Activated CD4-positive, alpha-beta T cell treated with anti-CD3 and anti-CD28 coated beads, Interleukin-2, Interleukin-4, amounts not matched to agents 100 ng/mL and 50 ng/mL, durations not matched to agents 16 hours and 8 hours (primary cell): ENCODE measurements at regions not wholly inside any gene's neighbourhood (a gene's known extent, or its start where the extent isn't known, plus 50 kb on each side); places are given as distances from the start of the nearest gene placed in this dataset.

Source experiments
- DNase-seq: peaks from one replicate; pipeline ENCODE4 v3.0.0-alpha.2; 2020; ENCODE audit warnings: low spot score

- no peak for DNase-seq
These were observed 102.9 kb downstream of the CTTN start for GRCh38 chr11:70501051-70501901.

- no peak for DNase-seq
These were observed 103.7 kb downstream of the CTTN start for GRCh38 chr11:70501933-70502540.

- no peak for DNase-seq
These were observed 104.5 kb downstream of the CTTN start for GRCh38 chr11:70502677-70503467.

GRCh38 chr11:70503468-70504221 is 105.3 kb downstream of the CTTN start:
- DNase-seq = no peak

- DNase-seq = no peak
These were observed 106.1 kb downstream of the CTTN start for GRCh38 chr11:70504246-70505020.

GRCh38 chr11:70505331-70505731 is 107.0 kb downstream of the CTTN start:
- DNase-seq = no peak

GRCh38 chr11:70505761-70506657 is 107.7 kb downstream of the CTTN start:
- no peak for DNase-seq

GRCh38 chr11:70506658-70506970 is 108.3 kb downstream of the CTTN start:
- DNase-seq = no peak

- no peak for DNase-seq
These were observed 108.7 kb downstream of the CTTN start for GRCh38 chr11:70506986-70507385.

GRCh38 chr11:70507466-70508230 is 109.3 kb downstream of the CTTN start:
- no peak for DNase-seq

- no peak for DNase-seq
These were observed 109.8 kb downstream of the CTTN start for GRCh38 chr11:70508231-70508480.

- no peak for DNase-seq
These were observed 111.1 kb downstream of the CTTN start for GRCh38 chr11:70509476-70509875.

- DNase-seq = no peak
These were observed 111.8 kb downstream of the CTTN start for GRCh38 chr11:70510106-70510505.

GRCh38 chr11:70510571-70510970 is 112.2 kb downstream of the CTTN start:
- no peak for DNase-seq

- no peak for DNase-seq
These were observed 113.0 kb downstream of the CTTN start for GRCh38 chr11:70511345-70511744.

GRCh38 chr11:70512716-70513115 is 114.4 kb downstream of the CTTN start:
- DNase-seq = no peak

GRCh38 chr11:70517203-70517602 is 118.9 kb downstream of the CTTN start:
- no peak for DNase-seq

GRCh38 chr11:70517988-70518907 is 119.9 kb downstream of the CTTN start:
- DNase-seq = no peak

GRCh38 chr11:70519117-70519516 is 120.8 kb downstream of the CTTN start:
- no peak for DNase-seq
